Endothelial cell of umbilical vein (primary cell): ENCODE measurements at regions not wholly inside any gene's neighbourhood (a gene's known extent, or its start where the extent isn't known, plus 50 kb on each side); places are given as distances from the start of the nearest gene placed in this dataset.

Experiments
- BruUV-seq: library from RNA; stranded (reverse); fragments of 400-500 nt; replicated peaks from 2 replicates; lab custom pipeline; 2021; lab: Mats Ljungman, UMichigan
- CTCF ChIA-PET: fragments of 300-600, 350-600 bp; sonication (Branson Sonifier 250); formaldehyde crosslinking; loops from one replicate; lab custom pipeline; 2021; ENCODE audit warnings: antibody characterized with exemption, inconsistent platforms; lab: Charles Lee
- POLR2A ChIA-PET: fragments of 300-600, 350-600 bp; sonication (Branson Sonifier 250); formaldehyde crosslinking; loops from one replicate; lab custom pipeline; 2021; ENCODE audit warnings: antibody characterized with exemption, inconsistent platforms; lab: Charles Lee
- DNase-seq: peaks from one replicate; pipeline ENCODE4 v3.0.0-alpha.2; 2011; ENCODE audit warnings: low read depth, low spot score
- FAIRE-seq: peaks from 2 replicates; lab custom pipeline; 2011; peaks lifted over from hg19 to GRCh38; lab: Jason Lieb, UNC
- H2AFZ ChIP-seq: 2 replicates; pipeline ENCODE4 v1.6.0; 2012; ENCODE audit warnings: low read depth, low read length, control low read depth, inconsistent platforms
- H3K27ac ChIP-seq: 2 replicates; pipeline ENCODE4 v1.5.1; 2011; ENCODE audit warnings: low read depth, mild to moderate bottlenecking, control low read depth, low read length, moderate library complexity; ENCODE audit not compliant: insufficient read depth
- H3K27me3 ChIP-seq, 2 experiments: 2 replicates each; pipeline versions ENCODE4 v1.6.0 to v1.6.1; 2011; ENCODE audit warnings: low read length in 2 of 2, mixed read lengths in 1 of 2; ENCODE audit not compliant: control insufficient read depth in 2 of 2, insufficient read depth in 2 of 2
- H3K36me3 ChIP-seq, 2 experiments: 2 replicates in 1 of 2; 3 replicates in 1 of 2; pipeline ENCODE4 v1.5.1; 2011; ENCODE audit warnings: low read length in 2 of 2, mild to moderate bottlenecking in 1 of 2, moderate library complexity in 1 of 2; ENCODE audit not compliant: control insufficient read depth in 2 of 2, insufficient read depth in 2 of 2; ENCODE audit errors: extremely low read depth in 1 of 2
- H3K4me1 ChIP-seq: 3 replicates; pipeline ENCODE4 v1.5.1; 2011; ENCODE audit warnings: mild to moderate bottlenecking, low read length; ENCODE audit not compliant: control insufficient read depth, insufficient read depth; ENCODE audit errors: extremely low read depth
- H3K4me2 ChIP-seq: 2 replicates; pipeline ENCODE4 v1.6.1; 2011; ENCODE audit warnings: low read length, control low read depth, mixed read lengths; ENCODE audit not compliant: insufficient read depth
- H3K4me3 ChIP-seq, 3 experiments: fragments of 200-600 bp in 1 of 3; sonication (generic), shearing (Covaris generic) in 1 of 3; replicated peaks in 1 of 3; 2 replicates each; pipeline ENCODE4 v1.5.1; 2011 to 2016; ENCODE audit warnings: control low read depth in 3 of 3, low read length in 3 of 3, mild to moderate bottlenecking in 2 of 3, inconsistent platforms in 1 of 3, low read depth in 1 of 3, moderate library complexity in 1 of 3; ENCODE audit not compliant: insufficient read depth in 1 of 3
- H3K79me2 ChIP-seq: 2 replicates; pipeline ENCODE4 v1.6.0; 2012; ENCODE audit warnings: low read length, inconsistent platforms; ENCODE audit not compliant: control insufficient read depth, insufficient read depth
- H3K9ac ChIP-seq: replicated peaks from 2 replicates; pipeline ENCODE3; 2011; ENCODE audit warnings: low read length, control low read depth; ENCODE audit not compliant: insufficient read depth; ENCODE audit errors: extremely low read depth
- H3K9me1 ChIP-seq: replicated peaks from 3 replicates; pipeline ENCODE4 v1.6.0; 2011; ENCODE audit warnings: mild to moderate bottlenecking, low read length; ENCODE audit not compliant: control insufficient read depth, insufficient read depth; ENCODE audit errors: extremely low read depth
- H3K9me3 ChIP-seq: replicated peaks from 2 replicates; pipeline ENCODE4 v1.5.1; 2012; ENCODE audit warnings: low read length, inconsistent platforms; ENCODE audit not compliant: control insufficient read depth, insufficient read depth
- H4K20me1 ChIP-seq: replicated peaks from 2 replicates; pipeline ENCODE3; 2011; ENCODE audit warnings: mild to moderate bottlenecking, low read length; ENCODE audit not compliant: control insufficient read depth, insufficient read depth; ENCODE audit errors: extremely low read depth
- FOS ChIP-seq: IDR thresholded peaks from 2 replicates; pipeline ENCODE4 v1.6.1; 2011; ENCODE audit warnings: mild to moderate bottlenecking, low read length, moderate library complexity, borderline replicate concordance; ENCODE audit not compliant: insufficient read depth
- GATA2 ChIP-seq: IDR thresholded peaks from 2 replicates; pipeline ENCODE4 v1.7.0; 2011; ENCODE audit warnings: low read depth, mild to moderate bottlenecking, moderate library complexity, mixed read lengths, low read length; ENCODE audit not compliant: insufficient read length, insufficient read depth
- JUN ChIP-seq: IDR thresholded peaks from 2 replicates; pipeline ENCODE4 v1.6.1; 2011; ENCODE audit warnings: borderline replicate concordance, low read depth; ENCODE audit not compliant: insufficient read length, insufficient read depth
- MYC ChIP-seq: IDR thresholded peaks from one replicate; pipeline ENCODE4 v1.6.1; 2011; ENCODE audit warnings: mild to moderate bottlenecking, low read depth, low read length
- POLR2A ChIP-seq: IDR thresholded peaks from 2 replicates; pipeline ENCODE4 v1.6.1; 2012; ENCODE audit warnings: low read depth, mild to moderate bottlenecking, control low read depth, low read length
- POLR2AphosphoS5 ChIP-seq: IDR thresholded peaks from 2 replicates; pipeline ENCODE4 v1.6.1; 2012; ENCODE audit warnings: low read depth, mild to moderate bottlenecking, control low read depth, low read length, moderate library complexity; ENCODE audit not compliant: insufficient read depth
- dilution Hi-C: fragments of 300-500 bp; cut with MboI; formaldehyde crosslinking; loops from one replicate; pipeline ENCODE4 v1.15.0; 2019; ENCODE audit warnings: low sequenced_read_pairs; ENCODE audit not compliant: extremely low pct_ligation_motif_present
- intact Hi-C: fragments of 100-400 bp; cut with micrococcal nuclease; formaldehyde crosslinking; loops from one replicate; pipeline ENCODE4 v1.10.0; 2022
- TF ChIP-seq, protein P1 (sequence below): IDR thresholded peaks from 2 replicates; pipeline ENCODE4 v1.6.1; 2011; ENCODE audit not compliant: insufficient read depth, insufficient read length
- TF ChIP-seq, protein P2 (sequence below), 2 donors: IDR thresholded peaks; 1 replicate in 1 of 2; 2 replicates in 1 of 2; pipeline ENCODE4 v1.5.1; 2011; ENCODE audit warnings: low read length in 2 of 2, mild to moderate bottlenecking in 2 of 2, moderate library complexity in 2 of 2, control low read depth in 1 of 2, inconsistent platforms in 1 of 2, low read depth in 1 of 2; ENCODE audit not compliant: insufficient read depth in 1 of 2; ENCODE audit errors: extremely low read depth in 1 of 2

DNA sequence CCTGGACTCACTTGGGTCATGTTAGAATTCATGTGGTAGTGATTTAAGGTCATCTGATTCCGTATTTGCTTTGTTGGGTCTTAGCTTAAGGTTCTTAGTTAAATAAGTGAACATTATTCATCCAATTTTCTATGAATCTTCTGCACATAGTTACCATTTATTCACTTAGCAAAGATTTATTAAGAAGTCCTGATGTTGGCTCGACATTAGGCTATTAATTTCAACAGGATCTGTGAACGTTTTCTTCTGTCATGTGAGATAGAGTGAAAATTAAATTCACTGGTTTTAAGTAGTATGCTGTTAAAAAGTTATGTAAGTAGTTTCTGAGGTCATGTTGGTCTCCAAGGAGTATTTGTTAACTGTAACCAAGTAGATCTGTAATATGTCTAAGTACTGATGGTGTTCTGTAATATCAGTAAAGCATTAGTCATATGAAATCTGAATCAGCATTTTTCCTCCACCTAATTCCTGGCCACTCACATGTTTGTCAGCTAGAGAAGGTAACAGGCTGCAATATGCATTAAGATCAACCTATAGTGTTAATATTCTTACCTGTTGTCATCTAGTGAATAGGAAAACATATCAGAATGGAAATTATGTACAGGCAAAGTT is 155.6 kb downstream of the PCDH7 start:
- POLR2A ChIA-PET: interaction anchor here (0.7 kb wide), 1 partner anchor 13 kb away, joined by 3 read pairs; no protein-coding TSS in a partner anchor
- intact Hi-C loops: no loop called here

More for the DNA sequence above, 155.6 kb downstream of the PCDH7 start:
- no peaks in the 10 kb centered on the region for H3K36me3 ChIP-seq
- H3K9me1 ChIP-seq: no peaks in the 10 kb centered on the region
- no peaks in the 10 kb centered on the region for H3K4me1 ChIP-seq
- no TSS peak for BruUV-seq
- CTCF ChIA-PET: interaction anchor here (1.3 kb wide), 1 partner anchor 10 kb away, joined by 6 read pairs; no protein-coding TSS in a partner anchor
- DNase-seq (no peak), FAIRE-seq (no peak)
- H3K9ac ChIP-seq: no peak overlapping the region
- H3K79me2 ChIP-seq: no peaks in the 10 kb centered on the region
- no peaks in the 10 kb centered on the region for H3K9me3 ChIP-seq
- no peaks in the 10 kb centered on the region for H3K27me3 ChIP-seq
- no peak overlapping the region for H3K27ac ChIP-seq
- no peak overlapping the region for H2AFZ ChIP-seq
- TF ChIP-seq POLR2AphosphoS5: no peak
- TF ChIP-seq POLR2A: no peak
- TF ChIP-seq JUN: no peak
- TF ChIP-seq, protein P1, sequence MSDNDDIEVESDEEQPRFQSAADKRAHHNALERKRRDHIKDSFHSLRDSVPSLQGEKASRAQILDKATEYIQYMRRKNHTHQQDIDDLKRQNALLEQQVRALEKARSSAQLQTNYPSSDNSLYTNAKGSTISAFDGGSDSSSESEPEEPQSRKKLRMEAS: no peak
- TF ChIP-seq, protein P2, sequence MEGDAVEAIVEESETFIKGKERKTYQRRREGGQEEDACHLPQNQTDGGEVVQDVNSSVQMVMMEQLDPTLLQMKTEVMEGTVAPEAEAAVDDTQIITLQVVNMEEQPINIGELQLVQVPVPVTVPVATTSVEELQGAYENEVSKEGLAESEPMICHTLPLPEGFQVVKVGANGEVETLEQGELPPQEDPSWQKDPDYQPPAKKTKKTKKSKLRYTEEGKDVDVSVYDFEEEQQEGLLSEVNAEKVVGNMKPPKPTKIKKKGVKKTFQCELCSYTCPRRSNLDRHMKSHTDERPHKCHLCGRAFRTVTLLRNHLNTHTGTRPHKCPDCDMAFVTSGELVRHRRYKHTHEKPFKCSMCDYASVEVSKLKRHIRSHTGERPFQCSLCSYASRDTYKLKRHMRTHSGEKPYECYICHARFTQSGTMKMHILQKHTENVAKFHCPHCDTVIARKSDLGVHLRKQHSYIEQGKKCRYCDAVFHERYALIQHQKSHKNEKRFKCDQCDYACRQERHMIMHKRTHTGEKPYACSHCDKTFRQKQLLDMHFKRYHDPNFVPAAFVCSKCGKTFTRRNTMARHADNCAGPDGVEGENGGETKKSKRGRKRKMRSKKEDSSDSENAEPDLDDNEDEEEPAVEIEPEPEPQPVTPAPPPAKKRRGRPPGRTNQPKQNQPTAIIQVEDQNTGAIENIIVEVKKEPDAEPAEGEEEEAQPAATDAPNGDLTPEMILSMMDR (IDR thresholded peaks at IDR 0.05; ENCODE audit: extremely low read depth in 1 of 2, insufficient read depth in 1 of 2, low read depth in 1 of 2, low read length in 2 of 2): no peak
- TF ChIP-seq FOS: no peak
- no peak for TF ChIP-seq GATA2
- no peak for TF ChIP-seq MYC
- H4K20me1 ChIP-seq: no peaks in the 10 kb centered on the region
- dilution Hi-C loops: no loop called here
- H3K4me2 ChIP-seq: no peak overlapping the region
- H3K4me3 ChIP-seq: no peak overlapping the region
